K562 (cell line): ENCODE measurements at regions not wholly inside any gene's neighbourhood (a gene's known extent, or its start where the extent isn't known, plus 50 kb on each side); places are given as distances from the start of the nearest gene placed in this dataset.
A peak's percentile ranks its signal among the peaks of the same experiment; 100 is the strongest.

ENCODE experiments used
- ARID1B ChIP-seq: fragments of 450-650 bp; IDR thresholded peaks from 2 replicates; pipeline ENCODE4 v1.6.1; 2016; ENCODE audit warnings: antibody characterized with exemption, mild to moderate bottlenecking, inconsistent platforms
- ARNT ChIP-seq, 2 experiments: fragments of 450-650 bp; IDR thresholded peaks; 2 replicates each; pipeline ENCODE4 v1.6.1; 2016; ENCODE audit warnings: mild to moderate bottlenecking in 1 of 2
- CBFA2T2 ChIP-seq: fragments of 450-650 bp; conservative IDR thresholded peaks from 2 replicates; pipeline ENCODE4 v1.6.1; 2017; ENCODE audit warnings: mild to moderate bottlenecking
- CEBPB ChIP-seq: fragments of 450-650 bp; IDR thresholded peaks from 2 replicates; pipeline ENCODE4 v1.6.1; 2016; ENCODE audit warnings: missing genetic modification characterization, missing compliant biosample characterization
- GMEB1 ChIP-seq: fragments of 250-450 bp; sonication (Bioruptor Pico); IDR thresholded peaks from 2 replicates; pipeline ENCODE4 v1.4.0; 2020; ENCODE audit warnings: mild to moderate bottlenecking
- JUND ChIP-seq, 2 experiments: IDR thresholded peaks; 2 replicates in 1 of 2; 3 replicates in 1 of 2; pipeline ENCODE4 v1.6.1; 2011; ENCODE audit warnings: borderline replicate concordance in 2 of 2, low read depth in 2 of 2, low read length in 2 of 2, improper control_type of control experiment in 1 of 2, missing biosample characterization in 1 of 2, missing genetic modification characterization in 1 of 2, missing genetic modification reagents in 1 of 2
- NCOA4 ChIP-seq: fragments of 450-650 bp; IDR thresholded peaks from 2 replicates; pipeline ENCODE4 v1.6.1; 2018; ENCODE audit warnings: mild to moderate bottlenecking; ENCODE audit not compliant: partially characterized antibody
- NFATC3 ChIP-seq: fragments of 450-650 bp; IDR thresholded peaks from 2 replicates; pipeline ENCODE4 v1.6.1; 2017; ENCODE audit warnings: mild to moderate bottlenecking
- OTX1 ChIP-seq: fragments of 450-650 bp; formaldehyde crosslinking; IDR thresholded peaks from 2 replicates; pipeline ENCODE4 v1.4.0; 2022; ENCODE audit warnings: mild to moderate bottlenecking
- RBM22 ChIP-seq: fragments of 200-400 bp; formaldehyde crosslinking; IDR thresholded peaks from 2 replicates; pipeline ENCODE4 v1.6.1; 2018; ENCODE audit warnings: low read length, low read depth; ENCODE audit not compliant: poor library complexity, severe bottlenecking
- RNF2 ChIP-seq: sonication (generic); IDR thresholded peaks from 2 replicates; pipeline ENCODE4 v1.6.1; 2016
- SETDB1 ChIP-seq: IDR thresholded peaks from one replicate; pipeline ENCODE4 v1.6.1; 2012; ENCODE audit warnings: low read length, control low read depth, inconsistent platforms
- SMAD2 ChIP-seq: fragments of 150-350 bp; IDR thresholded peaks from 2 replicates; pipeline ENCODE4 v1.6.1; 2014; ENCODE audit warnings: low read depth, mild to moderate bottlenecking, low read length
- SMC3 ChIP-seq: conservative IDR thresholded peaks from 2 replicates; pipeline ENCODE4 v1.6.1; 2011; ENCODE audit warnings: low read depth, low read length, improper control_type of control experiment; ENCODE audit not compliant: insufficient read depth
- TCF3 ChIP-seq: sonication (generic); formaldehyde crosslinking; IDR thresholded peaks from 2 replicates; pipeline ENCODE4 v1.4.0; 2020; ENCODE audit warnings: mild to moderate bottlenecking, missing genetic modification reagents
- XRCC4 ChIP-seq: IDR thresholded peaks from one replicate; pipeline ENCODE4 v1.6.1; 2011; ENCODE audit not compliant: insufficient read depth, insufficient read length; ENCODE audit errors: extremely low read depth
- ZNF133 ChIP-seq: fragments of 250-450 bp; sonication (Bioruptor Pico); IDR thresholded peaks from 2 replicates; pipeline ENCODE4 v1.4.0; 2020; ENCODE audit warnings: mild to moderate bottlenecking
- ZNF140 ChIP-seq: fragments of 250-450 bp; sonication (Bioruptor Pico); IDR thresholded peaks from 2 replicates; pipeline ENCODE4 v1.8.0; 2021; ENCODE audit warnings: moderate library complexity, mild to moderate bottlenecking, inconsistent platforms
- ZNF212 ChIP-seq: fragments of 450-650 bp; formaldehyde crosslinking; IDR thresholded peaks from 2 replicates; pipeline ENCODE4 v1.4.0; 2020; ENCODE audit warnings: mild to moderate bottlenecking
- ZNF398 ChIP-seq: fragments of 250-450 bp; sonication (Bioruptor Pico); IDR thresholded peaks from 2 replicates; pipeline ENCODE4 v1.8.0; 2021; ENCODE audit warnings: moderate library complexity, mild to moderate bottlenecking, inconsistent platforms
- TF ChIP-seq, protein P1 (sequence below): fragments of 450-650 bp; formaldehyde crosslinking; IDR thresholded peaks from 2 replicates; pipeline ENCODE4 v1.4.0; 2020; ENCODE audit warnings: mild to moderate bottlenecking, moderate library complexity
- TF ChIP-seq, protein P2 (sequence below): fragments of 450-650 bp; IDR thresholded peaks from 2 replicates; pipeline ENCODE4 v1.6.1; 2017; ENCODE audit warnings: antibody characterized with exemption

- TF ChIP-seq GMEB1 (CRISPR knock-in tag) = no peak
- TF ChIP-seq JUND (IDR thresholded peaks at IDR 0.05; ENCODE audit: borderline replicate concordance, low read depth, low read length) = no peak
- 0 out of 3 replicates have a peak, but pooled peaks have one; percentile 31 for TF ChIP-seq JUND (tag; IDR thresholded peaks at IDR 0.05; ENCODE audit: borderline replicate concordance, low read depth, low read length)
- no peak for TF ChIP-seq ZNF212 (CRISPR knock-in tag)
- peak; percentile 27; the same call in 1 of the 2 replicates for TF ChIP-seq CBFA2T2
- TF ChIP-seq, protein P1, sequence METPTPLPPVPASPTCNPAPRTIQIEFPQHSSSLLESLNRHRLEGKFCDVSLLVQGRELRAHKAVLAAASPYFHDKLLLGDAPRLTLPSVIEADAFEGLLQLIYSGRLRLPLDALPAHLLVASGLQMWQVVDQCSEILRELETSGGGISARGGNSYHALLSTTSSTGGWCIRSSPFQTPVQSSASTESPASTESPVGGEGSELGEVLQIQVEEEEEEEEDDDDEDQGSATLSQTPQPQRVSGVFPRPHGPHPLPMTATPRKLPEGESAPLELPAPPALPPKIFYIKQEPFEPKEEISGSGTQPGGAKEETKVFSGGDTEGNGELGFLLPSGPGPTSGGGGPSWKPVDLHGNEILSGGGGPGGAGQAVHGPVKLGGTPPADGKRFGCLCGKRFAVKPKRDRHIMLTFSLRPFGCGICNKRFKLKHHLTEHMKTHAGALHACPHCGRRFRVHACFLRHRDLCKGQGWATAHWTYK = no peak
- TF ChIP-seq SETDB1 = no peak
- no peak for TF ChIP-seq NFATC3
- TF ChIP-seq ARID1B = peak; percentile 41; the same call in 1 of the 2 replicates
- TF ChIP-seq OTX1 (CRISPR knock-in tag) = no peak
- TF ChIP-seq, protein P2, sequence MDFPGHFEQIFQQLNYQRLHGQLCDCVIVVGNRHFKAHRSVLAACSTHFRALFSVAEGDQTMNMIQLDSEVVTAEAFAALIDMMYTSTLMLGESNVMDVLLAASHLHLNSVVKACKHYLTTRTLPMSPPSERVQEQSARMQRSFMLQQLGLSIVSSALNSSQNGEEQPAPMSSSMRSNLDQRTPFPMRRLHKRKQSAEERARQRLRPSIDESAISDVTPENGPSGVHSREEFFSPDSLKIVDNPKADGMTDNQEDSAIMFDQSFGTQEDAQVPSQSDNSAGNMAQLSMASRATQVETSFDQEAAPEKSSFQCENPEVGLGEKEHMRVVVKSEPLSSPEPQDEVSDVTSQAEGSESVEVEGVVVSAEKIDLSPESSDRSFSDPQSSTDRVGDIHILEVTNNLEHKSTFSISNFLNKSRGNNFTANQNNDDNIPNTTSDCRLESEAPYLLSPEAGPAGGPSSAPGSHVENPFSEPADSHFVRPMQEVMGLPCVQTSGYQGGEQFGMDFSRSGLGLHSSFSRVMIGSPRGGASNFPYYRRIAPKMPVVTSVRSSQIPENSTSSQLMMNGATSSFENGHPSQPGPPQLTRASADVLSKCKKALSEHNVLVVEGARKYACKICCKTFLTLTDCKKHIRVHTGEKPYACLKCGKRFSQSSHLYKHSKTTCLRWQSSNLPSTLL = no peak
- no peak for TF ChIP-seq ZNF140 (CRISPR knock-in tag)
- peak; percentile 57 for TF ChIP-seq TCF3 (CRISPR knock-in tag)
- TF ChIP-seq ZNF398 = no peak
- no peak for TF ChIP-seq SMC3
- no peak for TF ChIP-seq XRCC4
- no peak for TF ChIP-seq ARNT (IDR thresholded peaks at IDR 0.05)
- 0 out of 2 replicates have a peak, but pooled peaks have one; percentile 21 for TF ChIP-seq RNF2
- 0 out of 2 replicates have a peak, but pooled peaks have one; percentile 14 for TF ChIP-seq CEBPB (tag)
- TF ChIP-seq SMAD2 = no peak
- TF ChIP-seq NCOA4 = no peak
- no peak for TF ChIP-seq ZNF133 (CRISPR knock-in tag)
- no peak for TF ChIP-seq RBM22
Measured at GRCh38 chr18:22302144-22302543, 115.6 kb downstream of the CTAGE1 start (continued).
